H1 (cell line): ENCODE measurements at regions not wholly inside any gene's neighbourhood (a gene's known extent, or its start where the extent isn't known, plus 50 kb on each side); places are given as distances from the start of the nearest gene placed in this dataset.

Source experiments
- CTCF ChIA-PET: fragments of 300-600 bp; sonication (Branson Sonifier 250); formaldehyde crosslinking; loops from one replicate; lab custom pipeline; 2021; ENCODE audit not compliant: partially characterized antibody; lab: Charles Lee
- POLR2A ChIA-PET: fragments of 300-600 bp; sonication (Branson Sonifier 250); formaldehyde crosslinking; loops from one replicate; lab custom pipeline; 2021; ENCODE audit warnings: inconsistent platforms; ENCODE audit not compliant: partially characterized antibody; lab: Charles Lee
- DNase-seq, 2 experiments: peaks; one replicate each; pipeline versions ENCODE4 v3.0.0 to v3.0.0-alpha.2; 2010 to 2022; ENCODE audit warnings: low spot score in 2 of 2, low read depth in 1 of 2, mixed read lengths in 1 of 2
- FAIRE-seq: peaks from 2 replicates; lab custom pipeline; 2011; peaks lifted over from hg19 to GRCh38; lab: Jason Lieb, UNC
- H2AFZ ChIP-seq: 2 replicates; pipeline ENCODE4 v1.8.1; 2012; ENCODE audit warnings: low read length, inconsistent platforms
- H2AK5ac ChIP-seq: 2 replicates; pipeline ENCODE4 v1.6.1; 2013; ENCODE audit warnings: low read depth, low read length
- H2BK120ac ChIP-seq: replicated peaks from 2 replicates; pipeline ENCODE3; 2013; ENCODE audit warnings: low read depth, low read length, inconsistent platforms
- H2BK12ac ChIP-seq: 2 replicates; pipeline ENCODE4 v1.6.1; 2013; ENCODE audit warnings: low read depth, low read length
- H2BK15ac ChIP-seq: 2 replicates; pipeline ENCODE4 v1.6.1; 2013; ENCODE audit warnings: low read length
- H2BK20ac ChIP-seq: 2 replicates; pipeline ENCODE4 v1.6.1; 2013; ENCODE audit warnings: low read length
- H2BK5ac ChIP-seq: 2 replicates; pipeline ENCODE4 v1.6.1; 2013; ENCODE audit warnings: low read depth, low read length
- H3K14ac ChIP-seq: 2 replicates; pipeline ENCODE4 v1.6.1; 2013; ENCODE audit warnings: inconsistent platforms; ENCODE audit not compliant: insufficient read length
- H3K18ac ChIP-seq: 2 replicates; pipeline ENCODE4 v1.6.1; 2013; ENCODE audit warnings: low read length; ENCODE audit errors: extremely low read depth
- H3K23ac ChIP-seq: 2 replicates; pipeline ENCODE4 v1.6.1; 2013; ENCODE audit warnings: inconsistent platforms; ENCODE audit not compliant: insufficient read length
- H3K23me2 ChIP-seq: 2 replicates; pipeline ENCODE4 v1.6.1; 2013; ENCODE audit warnings: low read depth, low read length
- H3K27ac ChIP-seq: 2 replicates; pipeline ENCODE4 v1.6.1; 2011; ENCODE audit warnings: low read depth, low read length, inconsistent platforms
- H3K27me3 ChIP-seq, 4 experiments: replicated peaks in 1 of 4; 1 replicate in 1 of 4; 2 replicates in 3 of 4; pipeline versions ENCODE4 v1.6.1 to v1.8.1; 2011 to 2013; ENCODE audit warnings: low read length in 3 of 4, mild to moderate bottlenecking in 3 of 4, inconsistent platforms in 2 of 4, mixed read lengths in 2 of 4, moderate library complexity in 1 of 4; ENCODE audit not compliant: control insufficient read depth in 3 of 4, insufficient read depth in 3 of 4; ENCODE audit errors: extremely low read depth in 1 of 4
- H3K36me3 ChIP-seq, 4 experiments: 2 replicates each; pipeline versions ENCODE4 v1.6.1 to v1.8.1; 2011 to 2013; ENCODE audit warnings: mild to moderate bottlenecking in 4 of 4, low read length in 3 of 4, moderate library complexity in 2 of 4, control low read depth in 1 of 4, inconsistent platforms in 1 of 4; ENCODE audit not compliant: insufficient read depth in 4 of 4, control insufficient read depth in 2 of 4
- H3K4ac ChIP-seq: replicated peaks from 2 replicates; pipeline ENCODE3; 2013; ENCODE audit warnings: low read length, low read depth, mixed read lengths, inconsistent platforms; ENCODE audit not compliant: insufficient read length
- H3K4me1 ChIP-seq, 4 experiments: replicated peaks in 1 of 4; 1 replicate in 1 of 4; 2 replicates in 3 of 4; pipeline versions ENCODE4 v1.6.1 to v1.8.1; 2011 to 2013; ENCODE audit warnings: low read length in 3 of 4, inconsistent platforms in 2 of 4, mixed read lengths in 1 of 4; ENCODE audit not compliant: insufficient read depth in 4 of 4, control insufficient read depth in 3 of 4
- H3K4me2 ChIP-seq, 2 experiments: 2 replicates each; pipeline versions ENCODE4 v1.6.1 to v1.8.1; 2011 to 2013; ENCODE audit warnings: low read depth in 2 of 2, low read length in 2 of 2, control low read depth in 1 of 2, inconsistent platforms in 1 of 2, mild to moderate bottlenecking in 1 of 2; ENCODE audit not compliant: insufficient read depth in 1 of 2
- H3K4me3 ChIP-seq, 4 experiments: fragments of 200-600, 300-600 bp in 1 of 4; sonication (generic), shearing (Covaris generic), sonication (Bioruptor Twin) in 1 of 4; 2 replicates each; pipeline versions ENCODE4 v1.5.1 to v1.8.1; 2011 to 2016; ENCODE audit warnings: low read length in 4 of 4, low read depth in 3 of 4, control low read depth in 2 of 4, inconsistent platforms in 2 of 4, mild to moderate bottlenecking in 2 of 4, mixed read lengths in 1 of 4, moderate library complexity in 1 of 4; ENCODE audit not compliant: insufficient read depth in 2 of 4; ENCODE audit errors: extremely low read depth in 1 of 4
- H3K56ac ChIP-seq: replicated peaks from 2 replicates; pipeline ENCODE3; 2013; ENCODE audit warnings: low read depth, mild to moderate bottlenecking, mixed read lengths, low read length, inconsistent platforms; ENCODE audit not compliant: insufficient read length
- H3K79me1 ChIP-seq: 2 replicates; pipeline ENCODE4 v1.6.1; 2013; ENCODE audit warnings: low read depth, low read length, control low read depth
- H3K79me2 ChIP-seq, 2 experiments: 2 replicates each; pipeline versions ENCODE4 v1.6.1 to v1.8.1; 2012 to 2013; ENCODE audit warnings: low read length in 2 of 2, mild to moderate bottlenecking in 2 of 2, inconsistent platforms in 1 of 2; ENCODE audit not compliant: insufficient read depth in 2 of 2, control insufficient read depth in 1 of 2
- H3K9ac ChIP-seq, 4 experiments: replicated peaks in 1 of 4; 1 replicate in 1 of 4; 2 replicates in 3 of 4; pipeline versions ENCODE4 v1.6.1 to v1.8.1; 2011 to 2013; ENCODE audit warnings: low read depth in 3 of 4, low read length in 3 of 4, control low read depth in 2 of 4, mild to moderate bottlenecking in 2 of 4, moderate library complexity in 2 of 4, inconsistent platforms in 1 of 4; ENCODE audit errors: extremely low read depth in 1 of 4
- H3K9me3 ChIP-seq, 2 experiments: 2 replicates each; pipeline versions ENCODE4 v1.6.1 to v1.8.1; 2012 to 2013; ENCODE audit warnings: mild to moderate bottlenecking in 2 of 2, moderate library complexity in 2 of 2, control low read depth in 1 of 2, inconsistent platforms in 1 of 2, low read depth in 1 of 2, low read length in 1 of 2, mixed read lengths in 1 of 2; ENCODE audit not compliant: insufficient read depth in 2 of 2
- H4K20me1 ChIP-seq, 2 experiments: replicated peaks in 1 of 2; 2 replicates each; pipeline versions ENCODE3 to v1.8.1; 2011 to 2013; ENCODE audit warnings: inconsistent platforms in 2 of 2, low read length in 2 of 2, mild to moderate bottlenecking in 1 of 2; ENCODE audit not compliant: insufficient read depth in 2 of 2, control insufficient read depth in 1 of 2
- H4K5ac ChIP-seq: 2 replicates; pipeline ENCODE4 v1.6.1; 2013; ENCODE audit warnings: low read length, low read depth, mixed read lengths, inconsistent platforms; ENCODE audit not compliant: insufficient read length
- H4K8ac ChIP-seq: 2 replicates; pipeline ENCODE4 v1.8.0; 2013; ENCODE audit warnings: mild to moderate bottlenecking, moderate library complexity, low read length, inconsistent platforms; ENCODE audit not compliant: insufficient read depth; ENCODE audit errors: extremely low read depth
- H4K91ac ChIP-seq: replicated peaks from 2 replicates; pipeline ENCODE3; 2013; ENCODE audit warnings: low read length, mixed read lengths, inconsistent platforms; ENCODE audit not compliant: insufficient read length
- CBX5 ChIP-seq: fragments of 300-800, 300-1000 bp; sonication (generic); IDR thresholded peaks from 2 replicates; pipeline ENCODE4 v1.7.1; 2016; ENCODE audit warnings: antibody characterized with exemption, low read length, low read depth
- CHD2 ChIP-seq: IDR thresholded peaks from 2 replicates; pipeline ENCODE4 v1.6.1; 2012; ENCODE audit warnings: low read length, improper control_type of control experiment
- EZH2 ChIP-seq: fragments of 200-600 bp; sonication (generic); IDR thresholded peaks from 2 replicates; pipeline ENCODE4 v1.7.1; 2012; ENCODE audit warnings: low read depth, mild to moderate bottlenecking, moderate library complexity, low read length, inconsistent platforms; ENCODE audit not compliant: severe bottlenecking
- KDM1A ChIP-seq: fragments of 200-600, 300-600 bp; sonication (generic); IDR thresholded peaks from 2 replicates; pipeline ENCODE4 v1.7.1; 2016; ENCODE audit warnings: mild to moderate bottlenecking, low read length, borderline replicate concordance
- KDM4A ChIP-seq: IDR thresholded peaks from one replicate; pipeline ENCODE4 v1.7.1; 2012; ENCODE audit warnings: low read depth, mild to moderate bottlenecking, moderate library complexity, low read length, inconsistent platforms; ENCODE audit not compliant: severe bottlenecking
- POLR2A ChIP-seq, 2 experiments: IDR thresholded peaks; 1 replicate in 1 of 2; 2 replicates in 1 of 2; pipeline ENCODE4 v1.6.1; 2011; ENCODE audit warnings: low read depth in 2 of 2, low read length in 2 of 2, mild to moderate bottlenecking in 2 of 2; ENCODE audit errors: control extremely low read depth in 1 of 2
- RBBP5 ChIP-seq: IDR thresholded peaks from 2 replicates; pipeline ENCODE4 v1.7.1; 2012; ENCODE audit warnings: low read depth, mild to moderate bottlenecking, inconsistent platforms, low read length, moderate library complexity, borderline replicate concordance
- RNF2 ChIP-seq: fragments of 200-900, 300-1000 bp; sonication (generic); IDR thresholded peaks from 2 replicates; pipeline ENCODE4 v1.7.1; 2016; ENCODE audit warnings: borderline replicate concordance, low read depth, mild to moderate bottlenecking, antibody characterized with exemption, low read length; ENCODE audit not compliant: poor library complexity, severe bottlenecking; ENCODE audit errors: missing control alignments
- SIRT6 ChIP-seq: IDR thresholded peaks from one replicate; pipeline ENCODE4 v1.7.1; 2012; ENCODE audit warnings: low read length, inconsistent platforms
- SP4 ChIP-seq: IDR thresholded peaks from 2 replicates; pipeline ENCODE4 v1.6.1; 2012; ENCODE audit warnings: low read length, inconsistent platforms
- TBP ChIP-seq: IDR thresholded peaks from 2 replicates; pipeline ENCODE4 v1.6.1; 2011; ENCODE audit warnings: low read depth, low read length, improper control_type of control experiment
- WGBS, 2 experiments: shearing (Covaris generic) in 1 of 2; methylation state at CpG; one replicate each; pipeline versions ENCODE4 v1.1.6 to v1.1.7; 2013 to 2015; ENCODE audit warnings: low lambda C conversion rate in 2 of 2, mixed read lengths in 2 of 2, inconsistent platforms in 1 of 2, low coverage in 1 of 2, missing lambda C conversion rate in 1 of 2; ENCODE audit not compliant: insufficient replicate concordance in 2 of 2, insufficient coverage in 1 of 2, insufficient read length in 1 of 2; ENCODE audit errors: extremely low coverage in 1 of 2, missing lambda C conversion rate in 1 of 2; 5-methylcytosine and 5-hydroxymethylcytosine counted together
- TF ChIP-seq, protein P1 (sequence below): IDR thresholded peaks from 2 replicates; pipeline ENCODE4 v1.6.1; 2012; ENCODE audit warnings: inconsistent platforms

DNA sequence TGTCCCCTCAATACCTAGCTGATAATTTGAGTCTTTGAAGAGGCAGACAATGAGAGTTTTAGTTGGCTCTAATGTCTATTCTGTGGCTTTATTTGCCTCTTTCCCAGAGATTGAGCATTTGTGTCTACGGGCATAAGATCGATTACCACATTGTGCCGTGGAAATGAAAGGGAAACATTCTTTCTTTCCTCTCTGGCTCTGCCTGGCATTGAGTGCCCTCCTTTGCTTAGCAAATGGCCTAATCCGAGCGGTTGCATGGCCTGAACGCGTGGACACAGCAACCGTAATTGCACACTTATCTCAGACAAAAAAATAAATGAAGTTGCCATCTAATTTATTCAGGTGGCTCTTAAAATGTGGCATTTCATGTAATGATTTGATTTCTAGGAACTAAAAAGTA is 247.9 kb downstream of the ADGRL2 start:
- ChIA-PET POLR2A (no interaction called here), CTCF (no interaction called here)
- Histone ChIP-seq H3K36me3 (no peaks in the 10 kb centered on the region), H2BK12ac (no peak overlapping the region; the same call in 1 of the 2 replicates), H3K18ac (no peak overlapping the region), H3K79me1 (no peaks in the 10 kb centered on the region), H3K9ac (no peak overlapping the region), H2BK120ac (no peak overlapping the region), H4K91ac (no peak overlapping the region), H3K27me3 (no peaks in the 10 kb centered on the region), H3K4me1 (no peaks in the 10 kb centered on the region), H3K4me2 (no peak overlapping the region), H3K14ac (no peak overlapping the region), H3K27ac (no peak overlapping the region), H2AK5ac (no peak overlapping the region), H2AFZ (peak overlapping the region; percentile 58; the same call in 1 of the 2 replicates), H3K56ac (no peak overlapping the region), H4K20me1 (no peaks in the 10 kb centered on the region), H2BK15ac (no peak overlapping the region), H3K9me3 (no peaks in the 10 kb centered on the region), H4K8ac (no peak overlapping the region), H3K4me3 (no peak overlapping the region), H3K23me2 (no peaks in the 10 kb centered on the region), H2BK5ac (no peak overlapping the region), H3K23ac (no peak overlapping the region), H2BK20ac (no peak overlapping the region), H3K4ac (no peak overlapping the region), H4K5ac (no peak overlapping the region), H3K79me2 (no peaks in the 10 kb centered on the region)
- TF ChIP-seq SP4 (no peak), RBBP5 (no peak), SIRT6 (no peak), CBX5 (no peak), KDM4A (no peak), POLR2A (IDR thresholded peaks at IDR 0.05; ENCODE audit: control extremely low read depth in 1 of 2, low read depth in 2 of 2, low read length in 2 of 2) (no peak), TBP (no peak), EZH2 (no peak), KDM1A (no peak), RNF2 (no peak), CHD2 (no peak)
- TF ChIP-seq, protein P1, sequence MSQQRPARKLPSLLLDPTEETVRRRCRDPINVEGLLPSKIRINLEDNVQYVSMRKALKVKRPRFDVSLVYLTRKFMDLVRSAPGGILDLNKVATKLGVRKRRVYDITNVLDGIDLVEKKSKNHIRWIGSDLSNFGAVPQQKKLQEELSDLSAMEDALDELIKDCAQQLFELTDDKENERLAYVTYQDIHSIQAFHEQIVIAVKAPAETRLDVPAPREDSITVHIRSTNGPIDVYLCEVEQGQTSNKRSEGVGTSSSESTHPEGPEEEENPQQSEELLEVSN, result no peak
- no peak for DNase-seq
- no peak for FAIRE-seq
- WGBS, 2 experiments, result 92% methylated on average over 8 of the region's 8 CpGs; no CpG with 5 or more reads in 1 of the 2 experiments
